H1 (cell line): ENCODE measurements at regions not wholly inside any gene's neighbourhood (a gene's known extent, or its start where the extent isn't known, plus 50 kb on each side); places are given as distances from the start of the nearest gene placed in this dataset.

Source experiments
- CTCF ChIA-PET: fragments of 300-600 bp; sonication (Branson Sonifier 250); formaldehyde crosslinking; loops from one replicate; lab custom pipeline; 2021; ENCODE audit not compliant: partially characterized antibody; lab: Charles Lee
- POLR2A ChIA-PET: fragments of 300-600 bp; sonication (Branson Sonifier 250); formaldehyde crosslinking; loops from one replicate; lab custom pipeline; 2021; ENCODE audit warnings: inconsistent platforms; ENCODE audit not compliant: partially characterized antibody; lab: Charles Lee
- DNase-seq, 2 experiments: peaks; one replicate each; pipeline versions ENCODE4 v3.0.0 to v3.0.0-alpha.2; 2010 to 2022; ENCODE audit warnings: low spot score in 2 of 2, low read depth in 1 of 2, mixed read lengths in 1 of 2
- FAIRE-seq: peaks from 2 replicates; lab custom pipeline; 2011; peaks lifted over from hg19 to GRCh38; lab: Jason Lieb, UNC
- H2AFZ ChIP-seq: 2 replicates; pipeline ENCODE4 v1.8.1; 2012; ENCODE audit warnings: low read length, inconsistent platforms
- H2AK5ac ChIP-seq: 2 replicates; pipeline ENCODE4 v1.6.1; 2013; ENCODE audit warnings: low read depth, low read length
- H2BK120ac ChIP-seq: replicated peaks from 2 replicates; pipeline ENCODE3; 2013; ENCODE audit warnings: low read depth, low read length, inconsistent platforms
- H2BK12ac ChIP-seq: 2 replicates; pipeline ENCODE4 v1.6.1; 2013; ENCODE audit warnings: low read depth, low read length
- H2BK15ac ChIP-seq: 2 replicates; pipeline ENCODE4 v1.6.1; 2013; ENCODE audit warnings: low read length
- H2BK20ac ChIP-seq: 2 replicates; pipeline ENCODE4 v1.6.1; 2013; ENCODE audit warnings: low read length
- H2BK5ac ChIP-seq: 2 replicates; pipeline ENCODE4 v1.6.1; 2013; ENCODE audit warnings: low read depth, low read length
- H3K14ac ChIP-seq: 2 replicates; pipeline ENCODE4 v1.6.1; 2013; ENCODE audit warnings: inconsistent platforms; ENCODE audit not compliant: insufficient read length
- H3K18ac ChIP-seq: 2 replicates; pipeline ENCODE4 v1.6.1; 2013; ENCODE audit warnings: low read length; ENCODE audit errors: extremely low read depth
- H3K23ac ChIP-seq: 2 replicates; pipeline ENCODE4 v1.6.1; 2013; ENCODE audit warnings: inconsistent platforms; ENCODE audit not compliant: insufficient read length
- H3K23me2 ChIP-seq: 2 replicates; pipeline ENCODE4 v1.6.1; 2013; ENCODE audit warnings: low read depth, low read length
- H3K27ac ChIP-seq: 2 replicates; pipeline ENCODE4 v1.6.1; 2011; ENCODE audit warnings: low read depth, low read length, inconsistent platforms
- H3K27me3 ChIP-seq, 4 experiments: replicated peaks in 1 of 4; 1 replicate in 1 of 4; 2 replicates in 3 of 4; pipeline versions ENCODE4 v1.6.1 to v1.8.1; 2011 to 2013; ENCODE audit warnings: low read length in 3 of 4, mild to moderate bottlenecking in 3 of 4, inconsistent platforms in 2 of 4, mixed read lengths in 2 of 4, moderate library complexity in 1 of 4; ENCODE audit not compliant: control insufficient read depth in 3 of 4, insufficient read depth in 3 of 4; ENCODE audit errors: extremely low read depth in 1 of 4
- H3K36me3 ChIP-seq, 4 experiments: 2 replicates each; pipeline versions ENCODE4 v1.6.1 to v1.8.1; 2011 to 2013; ENCODE audit warnings: mild to moderate bottlenecking in 4 of 4, low read length in 3 of 4, moderate library complexity in 2 of 4, control low read depth in 1 of 4, inconsistent platforms in 1 of 4; ENCODE audit not compliant: insufficient read depth in 4 of 4, control insufficient read depth in 2 of 4
- H3K4ac ChIP-seq: replicated peaks from 2 replicates; pipeline ENCODE3; 2013; ENCODE audit warnings: low read length, low read depth, mixed read lengths, inconsistent platforms; ENCODE audit not compliant: insufficient read length
- H3K4me1 ChIP-seq, 4 experiments: replicated peaks in 1 of 4; 1 replicate in 1 of 4; 2 replicates in 3 of 4; pipeline versions ENCODE4 v1.6.1 to v1.8.1; 2011 to 2013; ENCODE audit warnings: low read length in 3 of 4, inconsistent platforms in 2 of 4, mixed read lengths in 1 of 4; ENCODE audit not compliant: insufficient read depth in 4 of 4, control insufficient read depth in 3 of 4
- H3K4me2 ChIP-seq, 2 experiments: 2 replicates each; pipeline versions ENCODE4 v1.6.1 to v1.8.1; 2011 to 2013; ENCODE audit warnings: low read depth in 2 of 2, low read length in 2 of 2, control low read depth in 1 of 2, inconsistent platforms in 1 of 2, mild to moderate bottlenecking in 1 of 2; ENCODE audit not compliant: insufficient read depth in 1 of 2
- H3K4me3 ChIP-seq, 4 experiments: fragments of 200-600, 300-600 bp in 1 of 4; sonication (generic), shearing (Covaris generic), sonication (Bioruptor Twin) in 1 of 4; 2 replicates each; pipeline versions ENCODE4 v1.5.1 to v1.8.1; 2011 to 2016; ENCODE audit warnings: low read length in 4 of 4, low read depth in 3 of 4, control low read depth in 2 of 4, inconsistent platforms in 2 of 4, mild to moderate bottlenecking in 2 of 4, mixed read lengths in 1 of 4, moderate library complexity in 1 of 4; ENCODE audit not compliant: insufficient read depth in 2 of 4; ENCODE audit errors: extremely low read depth in 1 of 4
- H3K56ac ChIP-seq: replicated peaks from 2 replicates; pipeline ENCODE3; 2013; ENCODE audit warnings: low read depth, mild to moderate bottlenecking, mixed read lengths, low read length, inconsistent platforms; ENCODE audit not compliant: insufficient read length
- H3K79me1 ChIP-seq: 2 replicates; pipeline ENCODE4 v1.6.1; 2013; ENCODE audit warnings: low read depth, low read length, control low read depth
- H3K79me2 ChIP-seq, 2 experiments: 2 replicates each; pipeline versions ENCODE4 v1.6.1 to v1.8.1; 2012 to 2013; ENCODE audit warnings: low read length in 2 of 2, mild to moderate bottlenecking in 2 of 2, inconsistent platforms in 1 of 2; ENCODE audit not compliant: insufficient read depth in 2 of 2, control insufficient read depth in 1 of 2
- H3K9ac ChIP-seq, 4 experiments: replicated peaks in 1 of 4; 1 replicate in 1 of 4; 2 replicates in 3 of 4; pipeline versions ENCODE4 v1.6.1 to v1.8.1; 2011 to 2013; ENCODE audit warnings: low read depth in 3 of 4, low read length in 3 of 4, control low read depth in 2 of 4, mild to moderate bottlenecking in 2 of 4, moderate library complexity in 2 of 4, inconsistent platforms in 1 of 4; ENCODE audit errors: extremely low read depth in 1 of 4
- H3K9me3 ChIP-seq, 2 experiments: 2 replicates each; pipeline versions ENCODE4 v1.6.1 to v1.8.1; 2012 to 2013; ENCODE audit warnings: mild to moderate bottlenecking in 2 of 2, moderate library complexity in 2 of 2, control low read depth in 1 of 2, inconsistent platforms in 1 of 2, low read depth in 1 of 2, low read length in 1 of 2, mixed read lengths in 1 of 2; ENCODE audit not compliant: insufficient read depth in 2 of 2
- H4K20me1 ChIP-seq, 2 experiments: replicated peaks in 1 of 2; 2 replicates each; pipeline versions ENCODE3 to v1.8.1; 2011 to 2013; ENCODE audit warnings: inconsistent platforms in 2 of 2, low read length in 2 of 2, mild to moderate bottlenecking in 1 of 2; ENCODE audit not compliant: insufficient read depth in 2 of 2, control insufficient read depth in 1 of 2
- H4K5ac ChIP-seq: 2 replicates; pipeline ENCODE4 v1.6.1; 2013; ENCODE audit warnings: low read length, low read depth, mixed read lengths, inconsistent platforms; ENCODE audit not compliant: insufficient read length
- H4K8ac ChIP-seq: 2 replicates; pipeline ENCODE4 v1.8.0; 2013; ENCODE audit warnings: mild to moderate bottlenecking, moderate library complexity, low read length, inconsistent platforms; ENCODE audit not compliant: insufficient read depth; ENCODE audit errors: extremely low read depth
- H4K91ac ChIP-seq: replicated peaks from 2 replicates; pipeline ENCODE3; 2013; ENCODE audit warnings: low read length, mixed read lengths, inconsistent platforms; ENCODE audit not compliant: insufficient read length
- BACH1 ChIP-seq: IDR thresholded peaks from 2 replicates; pipeline ENCODE4 v1.6.1; 2012; ENCODE audit warnings: low read length, improper control_type of control experiment
- YY1 ChIP-seq: IDR thresholded peaks from 2 replicates; pipeline ENCODE4 v1.6.1; 2011; ENCODE audit warnings: low read depth, mild to moderate bottlenecking, low read length
- WGBS, 2 experiments: shearing (Covaris generic) in 1 of 2; methylation state at CpG; one replicate each; pipeline versions ENCODE4 v1.1.6 to v1.1.7; 2013 to 2015; ENCODE audit warnings: low lambda C conversion rate in 2 of 2, mixed read lengths in 2 of 2, inconsistent platforms in 1 of 2, low coverage in 1 of 2, missing lambda C conversion rate in 1 of 2; ENCODE audit not compliant: insufficient replicate concordance in 2 of 2, insufficient coverage in 1 of 2, insufficient read length in 1 of 2; ENCODE audit errors: extremely low coverage in 1 of 2, missing lambda C conversion rate in 1 of 2; 5-methylcytosine and 5-hydroxymethylcytosine counted together

DNA sequence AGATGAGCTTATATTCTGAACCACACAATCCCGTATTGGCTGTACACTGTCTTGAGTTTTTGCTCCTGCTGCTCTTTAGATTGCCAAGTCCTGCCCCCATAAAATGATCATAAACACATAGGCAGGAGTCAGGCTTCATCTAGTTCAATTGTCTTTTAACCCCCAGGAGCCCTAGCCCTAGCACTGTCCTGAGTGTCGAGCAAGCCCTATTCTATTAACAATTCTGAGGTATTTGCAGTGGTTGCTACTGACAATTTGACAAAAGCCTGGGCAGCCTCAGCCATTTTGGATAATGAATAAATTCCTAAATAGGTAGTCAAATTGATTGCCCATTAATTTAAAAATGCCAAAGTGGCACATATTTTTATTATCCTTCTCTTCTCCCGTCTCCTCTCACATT, 257.2 kb downstream of the YTHDC2 start:
- no peak overlapping the region for H3K9ac ChIP-seq
- no peak overlapping the region for H3K27ac ChIP-seq
- H3K4me1 ChIP-seq, result peaks cover 0 to 5% (median 0%) of the 10 kb centered on the region in 4 experiments; a peak in 1 of 7 replicates
- no peak overlapping the region for H4K91ac ChIP-seq
- no peak overlapping the region for H3K14ac ChIP-seq
- no peaks in the 10 kb centered on the region for H3K79me2 ChIP-seq
- ChIA-PET POLR2A (no interaction called here), CTCF (no interaction called here)
- 90 to 100% methylated on average over 1 to 3 of the region's 3 CpGs for WGBS, 2 experiments
- no peak overlapping the region for H3K18ac ChIP-seq
- no peak overlapping the region for H2BK120ac ChIP-seq
- peak overlapping the region; percentile 64; the same call in 1 of the 2 replicates for H2AFZ ChIP-seq
- H4K20me1 ChIP-seq, result no peaks in the 10 kb centered on the region
- H3K4me2 ChIP-seq, result no peak overlapping the region
- no peak overlapping the region for H2BK5ac ChIP-seq
- 0 out of 2 replicates have a peak, but pooled peaks have one; percentile 45 for TF ChIP-seq YY1
- no peak for TF ChIP-seq BACH1
- no peak overlapping the region for H2AK5ac ChIP-seq
- H3K23ac ChIP-seq, result no peak overlapping the region
- no peak overlapping the region for H4K5ac ChIP-seq
- H4K8ac ChIP-seq, result no peak overlapping the region
- H2BK20ac ChIP-seq, result no peak overlapping the region
- no peaks in the 10 kb centered on the region for H3K27me3 ChIP-seq
- H3K56ac ChIP-seq, result no peak overlapping the region
- H2BK12ac ChIP-seq, result no peak overlapping the region
- H3K4me3 ChIP-seq, result no peak overlapping the region
- H3K23me2 ChIP-seq, result no peaks in the 10 kb centered on the region
- H3K4ac ChIP-seq, result no peak overlapping the region
- H2BK15ac ChIP-seq, result no peak overlapping the region
- no peaks in the 10 kb centered on the region for H3K79me1 ChIP-seq
- peaks cover 0 to 2% (median 0%) of the 10 kb centered on the region in 4 experiments; a peak in 1 of 8 replicates for H3K36me3 ChIP-seq
- DNase-seq, result no peak
- peaks cover 15 to 21% of the 10 kb centered on the region in 2 experiments for H3K9me3 ChIP-seq
- no peak for FAIRE-seq
